ENCODE measurements at regions not wholly inside any gene's neighbourhood (a gene's known extent, or its start where the extent isn't known, plus 50 kb on each side); places are given as distances from the start of the nearest gene placed in this dataset.

GRCh38 chr4:188781655-188782054 lies 642.4 kb downstream of the TRIML1 start:
- TF ChIP-seq CTCF (IDR thresholded peaks at IDR 0.05) (peak in 1 of 5 experiments; percentile 21), POLR2A (IDR thresholded peaks at IDR 0.05) (no peak)
